IMR-90 (cell line): ENCODE measurements at regions not wholly inside any gene's neighbourhood (a gene's known extent, or its start where the extent isn't known, plus 50 kb on each side); places are given as distances from the start of the nearest gene placed in this dataset.
A peak's percentile ranks its signal among the peaks of the same experiment; 100 is the strongest.

Experiments
- ATAC-seq: fragments of 200-7000 bp; cut with Tn5 transposase; 2 replicates; pipeline ENCODE4 v1.9.1; 2020; ENCODE audit warnings: low read depth, mild to moderate bottlenecking, moderate library complexity
- BruUV-seq: library from RNA; stranded (reverse); fragments of 400-500 nt; replicated peaks from 2 replicates; lab custom pipeline; 2021; lab: Mats Ljungman, UMichigan
- CTCF ChIA-PET: fragments of 300-600 bp; formaldehyde crosslinking; extraction: SDS; loops from one replicate; lab custom pipeline; 2021; ENCODE audit warnings: antibody characterized with exemption; lab: Yijun Ruan, JAX
- POLR2A ChIA-PET: fragments of 300-600 bp; sonication (Branson Sonifier 250); formaldehyde crosslinking; loops from one replicate; lab custom pipeline; 2022; ENCODE audit warnings: antibody characterized with exemption; ENCODE audit not compliant: unreplicated experiment; lab: Charles Lee
- DNase-seq: peaks from one replicate; pipeline ENCODE4 v3.0.0; 2013
- H2AFZ ChIP-seq: replicated peaks from 2 replicates; pipeline ENCODE3; 2013; ENCODE audit warnings: low read length, mild to moderate bottlenecking; ENCODE audit not compliant: poor library complexity
- H2AK5ac ChIP-seq: 2 replicates; pipeline ENCODE4 v1.6.1; 2013; ENCODE audit warnings: low read depth, low read length, inconsistent platforms
- H2AK9ac ChIP-seq: replicated peaks from 2 replicates; pipeline ENCODE3; 2013; ENCODE audit warnings: mild to moderate bottlenecking, low read depth, low read length, moderate library complexity; ENCODE audit not compliant: poor library complexity
- H2BK120ac ChIP-seq: 2 replicates; pipeline ENCODE4 v1.6.1; 2013; ENCODE audit warnings: low read depth, low read length, inconsistent platforms
- H2BK15ac ChIP-seq: 3 replicates; pipeline ENCODE4 v1.6.1; 2013; ENCODE audit warnings: low read depth, low read length, inconsistent platforms
- H2BK20ac ChIP-seq: 2 replicates; pipeline ENCODE4 v1.6.1; 2013; ENCODE audit warnings: low read depth, mild to moderate bottlenecking, inconsistent platforms, low read length, moderate library complexity
- H2BK5ac ChIP-seq: 2 replicates; pipeline ENCODE4 v1.6.1; 2013; ENCODE audit warnings: mild to moderate bottlenecking, low read depth, low read length, inconsistent platforms; ENCODE audit not compliant: poor library complexity, severe bottlenecking
- H3K14ac ChIP-seq: replicated peaks from 2 replicates; pipeline ENCODE4 v1.6.1; 2013; ENCODE audit warnings: low read depth, low read length, inconsistent platforms
- H3K18ac ChIP-seq: 2 replicates; pipeline ENCODE4 v1.6.1; 2013; ENCODE audit warnings: low read depth, low read length, control low read depth
- H3K23ac ChIP-seq: 2 replicates; pipeline ENCODE4 v1.6.1; 2013; ENCODE audit warnings: low read depth, low read length, inconsistent platforms
- H3K27ac ChIP-seq: 2 replicates; pipeline ENCODE4 v1.5.1; 2013; ENCODE audit warnings: mild to moderate bottlenecking, control low read depth, low read length; ENCODE audit not compliant: insufficient read depth
- H3K27me3 ChIP-seq: 2 replicates; pipeline ENCODE4 v1.6.1; 2013; ENCODE audit warnings: low read length; ENCODE audit not compliant: control insufficient read depth, insufficient read depth
- H3K36me3 ChIP-seq: 2 replicates; pipeline ENCODE4 v1.6.1; 2013; ENCODE audit warnings: low read length, mixed read lengths; ENCODE audit not compliant: control insufficient read depth, insufficient read depth
- H3K4ac ChIP-seq: 2 replicates; pipeline ENCODE4 v1.6.1; 2013; ENCODE audit warnings: low read depth, low read length, inconsistent platforms
- H3K4me1 ChIP-seq: 2 replicates; pipeline ENCODE4 v1.6.1; 2013; ENCODE audit warnings: low read length, mixed read lengths; ENCODE audit not compliant: control insufficient read depth, insufficient read depth
- H3K4me2 ChIP-seq: 2 replicates; pipeline ENCODE4 v1.6.1; 2013; ENCODE audit warnings: low read depth, mild to moderate bottlenecking, control low read depth, low read length, moderate library complexity
- H3K4me3 ChIP-seq: 2 replicates; pipeline ENCODE4 v1.5.1; 2013; ENCODE audit warnings: low read depth, mild to moderate bottlenecking, control low read depth, low read length, moderate library complexity; ENCODE audit not compliant: insufficient read depth
- H3K56ac ChIP-seq: 2 replicates; pipeline ENCODE4 v1.6.1; 2013; ENCODE audit warnings: low read length, inconsistent platforms; ENCODE audit not compliant: insufficient read depth; ENCODE audit errors: extremely low read depth
- H3K79me1 ChIP-seq, 2 experiments: 2 replicates each; pipeline ENCODE4 v1.6.1; 2013; ENCODE audit warnings: low read length in 2 of 2, inconsistent platforms in 1 of 2, low read depth in 1 of 2
- H3K9ac ChIP-seq: 2 replicates; pipeline ENCODE4 v1.6.1; 2013; ENCODE audit warnings: low read depth, low read length, control low read depth
- H3K9me1 ChIP-seq: 2 replicates; pipeline ENCODE4 v1.6.1; 2013; ENCODE audit warnings: low read length, inconsistent platforms; ENCODE audit not compliant: insufficient read depth
- H3K9me3 ChIP-seq: 2 replicates; pipeline ENCODE4 v1.6.1; 2013; ENCODE audit warnings: low read length; ENCODE audit not compliant: control insufficient read depth, insufficient read depth
- H4K20me1 ChIP-seq: 2 replicates; pipeline ENCODE4 v1.6.1; 2013; ENCODE audit warnings: low read length, inconsistent platforms; ENCODE audit not compliant: insufficient read depth
- H4K5ac ChIP-seq: 2 replicates; pipeline ENCODE4 v1.6.1; 2013; ENCODE audit warnings: mild to moderate bottlenecking, low read depth, low read length, control low read depth
- H4K8ac ChIP-seq, 2 experiments: 2 replicates each; pipeline ENCODE4 v1.6.1; 2013; ENCODE audit warnings: low read depth in 2 of 2, low read length in 2 of 2, control low read depth in 1 of 2, inconsistent platforms in 1 of 2
- H4K91ac ChIP-seq: 2 replicates; pipeline ENCODE4 v1.6.1; 2013; ENCODE audit warnings: low read depth, low read length, inconsistent platforms; ENCODE audit not compliant: insufficient read depth
- BHLHE40 ChIP-seq: fragments of 150-350 bp; IDR thresholded peaks from 2 replicates; pipeline ENCODE4 v1.6.1; 2016; ENCODE audit warnings: mild to moderate bottlenecking, low read depth, low read length
- CEBPB ChIP-seq: IDR thresholded peaks from 2 replicates; pipeline ENCODE4 v1.6.1; 2012; ENCODE audit warnings: low read depth, low read length, improper control_type of control experiment
- CHD1 ChIP-seq: IDR thresholded peaks from 2 replicates; pipeline ENCODE4 v1.6.1; 2012; ENCODE audit warnings: low read depth, low read length, improper control_type of control experiment
- FOS ChIP-seq: fragments of 150-350 bp; IDR thresholded peaks from 2 replicates; pipeline ENCODE4 v1.6.1; 2016; ENCODE audit warnings: low read depth, low read length
- MAFK ChIP-seq: IDR thresholded peaks from 2 replicates; pipeline ENCODE4 v1.6.1; 2012; ENCODE audit warnings: low read depth, low read length, improper control_type of control experiment
- MAZ ChIP-seq: IDR thresholded peaks from 2 replicates; pipeline ENCODE4 v1.6.1; 2012; ENCODE audit warnings: low read depth, mild to moderate bottlenecking, low read length, improper control_type of control experiment, moderate library complexity, borderline replicate concordance
- MXI1 ChIP-seq: IDR thresholded peaks from 2 replicates; pipeline ENCODE4 v1.6.1; 2012; ENCODE audit warnings: low read depth, mild to moderate bottlenecking, low read length, moderate library complexity, borderline replicate concordance
- NFE2L2 ChIP-seq: fragments of 150-350 bp; IDR thresholded peaks from 2 replicates; pipeline ENCODE4 v1.6.1; 2016; ENCODE audit warnings: low read depth, mild to moderate bottlenecking, low read length
- POLR2A ChIP-seq: IDR thresholded peaks from 2 replicates; pipeline ENCODE4 v1.6.1; 2012; ENCODE audit warnings: mild to moderate bottlenecking, low read depth, low read length
- RAD21 ChIP-seq: IDR thresholded peaks from 2 replicates; pipeline ENCODE4 v1.6.1; 2012; ENCODE audit warnings: low read length, improper control_type of control experiment
- RCOR1 ChIP-seq: IDR thresholded peaks from 2 replicates; pipeline ENCODE4 v1.6.1; 2012; ENCODE audit warnings: mild to moderate bottlenecking, low read length, improper control_type of control experiment; ENCODE audit not compliant: insufficient replicate concordance
- RFX5 ChIP-seq: IDR thresholded peaks from 2 replicates; pipeline ENCODE4 v1.8.0; 2012; ENCODE audit warnings: low read depth, mild to moderate bottlenecking, low read length, moderate library complexity
- SMC3 ChIP-seq: fragments of 150-350 bp; IDR thresholded peaks from 2 replicates; pipeline ENCODE4 v1.6.1; 2016; ENCODE audit warnings: low read depth, mild to moderate bottlenecking, antibody characterized with exemption, low read length, moderate library complexity
- WGBS, 2 experiments: methylation state at CpG; one replicate each; pipeline versions ENCODE4 v1.1.5 to v1.1.7; 2013; ENCODE audit warnings: missing lambda C conversion rate in 2 of 2; ENCODE audit not compliant: insufficient read length in 1 of 2; ENCODE audit errors: extremely low coverage in 2 of 2; 5-methylcytosine and 5-hydroxymethylcytosine counted together
- dilution Hi-C: fragments of 300-500 bp; cut with HindIII; formaldehyde crosslinking; loops from one replicate; pipeline ENCODE4 v1.14.3; 2018; ENCODE audit warnings: low sequenced_read_pairs; ENCODE audit not compliant: unreplicated experiment
- in situ Hi-C: fragments of 300-500 bp; cut with MboI; formaldehyde crosslinking; loops from 3 replicates; pipeline ENCODE4 v1.14.3; 2019; ENCODE audit warnings: low sequenced_read_pairs, inconsistent platforms, mixed read lengths
- intact Hi-C: fragments of 100-400 bp; cut with micrococcal nuclease; formaldehyde crosslinking; loops from 2 replicates; pipeline ENCODE4 v1.10.0; 2022
- TF ChIP-seq, protein P1 (sequence below): fragments of 150-350 bp; IDR thresholded peaks from 2 replicates; pipeline ENCODE4 v1.6.1; 2016; ENCODE audit warnings: low read depth, mild to moderate bottlenecking, low read length, moderate library complexity, borderline replicate concordance
- TF ChIP-seq, protein P2 (sequence below): fragments of 150-350 bp; IDR thresholded peaks from 2 replicates; pipeline ENCODE4 v1.6.1; 2017; ENCODE audit warnings: mild to moderate bottlenecking, antibody characterized with exemption, low read length, low read depth
- TF ChIP-seq, protein P3 (sequence below): conservative IDR thresholded peaks from 2 replicates; pipeline ENCODE4 v1.5.1; 2012; ENCODE audit warnings: mild to moderate bottlenecking, low read depth, low read length, improper control_type of control experiment

DNA sequence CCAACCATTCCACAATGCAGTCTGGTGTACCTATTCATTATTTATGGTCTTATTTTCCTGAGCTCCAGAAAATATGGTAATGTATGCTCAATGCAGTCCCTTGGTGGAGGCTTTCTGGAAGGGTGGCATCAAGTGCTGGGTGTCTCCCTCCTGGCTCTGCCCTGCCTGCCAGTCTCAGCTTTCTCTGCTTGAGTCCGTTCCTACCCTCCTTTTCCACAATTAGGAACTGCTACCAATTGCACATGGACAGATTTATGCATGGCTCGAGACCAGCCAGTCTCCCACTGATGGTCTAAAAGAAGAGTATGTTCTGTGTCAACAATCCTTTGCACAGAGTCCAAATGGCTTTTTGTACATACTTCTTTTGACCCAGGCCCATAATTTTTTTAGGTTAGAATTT, 189.8 kb downstream of the TLE1 start:
- Histone ChIP-seq H2BK120ac (peak overlapping the region; percentile 87), H3K14ac (peak overlapping the region; percentile 65), H2BK5ac (no peak overlapping the region), H2AK9ac (no peak overlapping the region), H3K36me3 (no peaks in the 10 kb centered on the region), H3K4me2 (no peak overlapping the region; the same call in 1 of the 2 replicates), H3K9me1 (peaks cover 5% of the 10 kb centered on the region; the same call in 1 of the 2 replicates), H4K8ac (peak overlapping the region in 1 of 2 experiments; percentile 62; a peak in 2 of 4 replicates), H3K9me3 (no peaks in the 10 kb centered on the region), H4K91ac (peak overlapping the region; percentile 68), H2BK15ac (peak overlapping the region; percentile 47; the same call in 1 of the 3 replicates), H3K79me1 (no peaks in the 10 kb centered on the region), H2AFZ (no peak overlapping the region), H3K23ac (no peak overlapping the region), H2AK5ac (peak overlapping the region; percentile 70), H3K4ac (peak overlapping the region; percentile 85), H3K27me3 (no peaks in the 10 kb centered on the region; the same call in none of the 2 replicates), H3K56ac (no peak overlapping the region), H4K5ac (peak overlapping the region; percentile 45; the same call in 1 of the 2 replicates), H3K18ac (peak overlapping the region; percentile 68), H2BK20ac (peak overlapping the region; percentile 79), H3K4me3 (no peak overlapping the region), H3K9ac (no peak overlapping the region), H4K20me1 (no peaks in the 10 kb centered on the region), H3K27ac (no peak overlapping the region), H3K4me1 (peaks cover 9% of the 10 kb centered on the region; the same call in 1 of the 2 replicates)
- ATAC-seq = no peak; the same call in 1 of the 2 replicates
- dilution Hi-C loops = no loop called here
- TF ChIP-seq BHLHE40 (no peak), CHD1 (no peak), RCOR1 (no peak), MAFK (no peak), SMC3 (no peak), CEBPB (no peak), FOS (no peak), MXI1 (no peak), RAD21 (no peak), RFX5 (no peak), NFE2L2 (no peak), POLR2A (no peak), MAZ (no peak)
- TF ChIP-seq, protein P1, sequence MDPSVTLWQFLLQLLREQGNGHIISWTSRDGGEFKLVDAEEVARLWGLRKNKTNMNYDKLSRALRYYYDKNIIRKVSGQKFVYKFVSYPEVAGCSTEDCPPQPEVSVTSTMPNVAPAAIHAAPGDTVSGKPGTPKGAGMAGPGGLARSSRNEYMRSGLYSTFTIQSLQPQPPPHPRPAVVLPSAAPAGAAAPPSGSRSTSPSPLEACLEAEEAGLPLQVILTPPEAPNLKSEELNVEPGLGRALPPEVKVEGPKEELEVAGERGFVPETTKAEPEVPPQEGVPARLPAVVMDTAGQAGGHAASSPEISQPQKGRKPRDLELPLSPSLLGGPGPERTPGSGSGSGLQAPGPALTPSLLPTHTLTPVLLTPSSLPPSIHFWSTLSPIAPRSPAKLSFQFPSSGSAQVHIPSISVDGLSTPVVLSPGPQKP = no peak
- TF ChIP-seq, protein P2, sequence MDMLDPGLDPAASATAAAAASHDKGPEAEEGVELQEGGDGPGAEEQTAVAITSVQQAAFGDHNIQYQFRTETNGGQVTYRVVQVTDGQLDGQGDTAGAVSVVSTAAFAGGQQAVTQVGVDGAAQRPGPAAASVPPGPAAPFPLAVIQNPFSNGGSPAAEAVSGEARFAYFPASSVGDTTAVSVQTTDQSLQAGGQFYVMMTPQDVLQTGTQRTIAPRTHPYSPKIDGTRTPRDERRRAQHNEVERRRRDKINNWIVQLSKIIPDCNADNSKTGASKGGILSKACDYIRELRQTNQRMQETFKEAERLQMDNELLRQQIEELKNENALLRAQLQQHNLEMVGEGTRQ = no peak
- TF ChIP-seq, protein P3, sequence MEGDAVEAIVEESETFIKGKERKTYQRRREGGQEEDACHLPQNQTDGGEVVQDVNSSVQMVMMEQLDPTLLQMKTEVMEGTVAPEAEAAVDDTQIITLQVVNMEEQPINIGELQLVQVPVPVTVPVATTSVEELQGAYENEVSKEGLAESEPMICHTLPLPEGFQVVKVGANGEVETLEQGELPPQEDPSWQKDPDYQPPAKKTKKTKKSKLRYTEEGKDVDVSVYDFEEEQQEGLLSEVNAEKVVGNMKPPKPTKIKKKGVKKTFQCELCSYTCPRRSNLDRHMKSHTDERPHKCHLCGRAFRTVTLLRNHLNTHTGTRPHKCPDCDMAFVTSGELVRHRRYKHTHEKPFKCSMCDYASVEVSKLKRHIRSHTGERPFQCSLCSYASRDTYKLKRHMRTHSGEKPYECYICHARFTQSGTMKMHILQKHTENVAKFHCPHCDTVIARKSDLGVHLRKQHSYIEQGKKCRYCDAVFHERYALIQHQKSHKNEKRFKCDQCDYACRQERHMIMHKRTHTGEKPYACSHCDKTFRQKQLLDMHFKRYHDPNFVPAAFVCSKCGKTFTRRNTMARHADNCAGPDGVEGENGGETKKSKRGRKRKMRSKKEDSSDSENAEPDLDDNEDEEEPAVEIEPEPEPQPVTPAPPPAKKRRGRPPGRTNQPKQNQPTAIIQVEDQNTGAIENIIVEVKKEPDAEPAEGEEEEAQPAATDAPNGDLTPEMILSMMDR = no peak
- in situ Hi-C loops = loop anchor here (10.0 kb wide), 1 partner anchor 185 kb away; the partner anchor contains the start of gene TLE1
- intact Hi-C loops = loop anchor here (2.0 kb wide), 1 partner anchor 347 kb away; no protein-coding TSS in a partner anchor
- BruUV-seq = no TSS peak
- WGBS, 2 experiments = no CpG with 5 or more reads among the region's 2 CpGs
- ChIA-PET POLR2A (no interaction called here), CTCF (interaction anchor here (1.0 kb wide), 1 partner anchor 9 kb away, joined by 3 read pairs; no protein-coding TSS in a partner anchor)
- DNase-seq = no peak
